ENCODE measurements at regions not wholly inside any gene's neighbourhood (a gene's known extent, or its start where the extent isn't known, plus 50 kb on each side); places are given as distances from the start of the nearest gene placed in this dataset.

DNA sequence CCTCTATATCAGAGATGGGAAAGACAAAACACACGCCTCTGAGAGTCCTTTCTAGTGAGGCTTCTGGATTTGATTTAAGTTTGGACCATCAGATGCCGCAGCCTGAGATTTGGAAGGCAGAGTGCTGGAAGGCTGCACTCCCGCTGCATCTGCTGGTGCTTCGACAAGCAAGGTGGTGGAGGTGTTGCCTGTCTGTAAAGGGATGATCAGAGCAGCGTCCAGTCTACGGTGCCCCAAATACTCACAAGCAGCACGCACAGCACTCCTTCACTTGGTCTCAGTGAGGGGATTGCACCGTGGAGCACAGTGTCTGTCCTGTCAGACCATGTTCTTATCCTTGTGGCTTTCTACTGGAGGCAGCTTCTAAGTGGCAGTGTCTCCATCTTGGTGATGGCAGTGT, 221.4 kb downstream of the GADD45G start:
- TF ChIP-seq YY1 (IDR thresholded peaks at IDR 0.05; ENCODE audit: low read depth) (no peak), RAD21 (IDR thresholded peaks at IDR 0.05; ENCODE audit: low read depth) (no peak), EP300 (IDR thresholded peaks at IDR 0.05; ENCODE audit: borderline replicate concordance) (no peak)
- TF ChIP-seq, protein P1, sequence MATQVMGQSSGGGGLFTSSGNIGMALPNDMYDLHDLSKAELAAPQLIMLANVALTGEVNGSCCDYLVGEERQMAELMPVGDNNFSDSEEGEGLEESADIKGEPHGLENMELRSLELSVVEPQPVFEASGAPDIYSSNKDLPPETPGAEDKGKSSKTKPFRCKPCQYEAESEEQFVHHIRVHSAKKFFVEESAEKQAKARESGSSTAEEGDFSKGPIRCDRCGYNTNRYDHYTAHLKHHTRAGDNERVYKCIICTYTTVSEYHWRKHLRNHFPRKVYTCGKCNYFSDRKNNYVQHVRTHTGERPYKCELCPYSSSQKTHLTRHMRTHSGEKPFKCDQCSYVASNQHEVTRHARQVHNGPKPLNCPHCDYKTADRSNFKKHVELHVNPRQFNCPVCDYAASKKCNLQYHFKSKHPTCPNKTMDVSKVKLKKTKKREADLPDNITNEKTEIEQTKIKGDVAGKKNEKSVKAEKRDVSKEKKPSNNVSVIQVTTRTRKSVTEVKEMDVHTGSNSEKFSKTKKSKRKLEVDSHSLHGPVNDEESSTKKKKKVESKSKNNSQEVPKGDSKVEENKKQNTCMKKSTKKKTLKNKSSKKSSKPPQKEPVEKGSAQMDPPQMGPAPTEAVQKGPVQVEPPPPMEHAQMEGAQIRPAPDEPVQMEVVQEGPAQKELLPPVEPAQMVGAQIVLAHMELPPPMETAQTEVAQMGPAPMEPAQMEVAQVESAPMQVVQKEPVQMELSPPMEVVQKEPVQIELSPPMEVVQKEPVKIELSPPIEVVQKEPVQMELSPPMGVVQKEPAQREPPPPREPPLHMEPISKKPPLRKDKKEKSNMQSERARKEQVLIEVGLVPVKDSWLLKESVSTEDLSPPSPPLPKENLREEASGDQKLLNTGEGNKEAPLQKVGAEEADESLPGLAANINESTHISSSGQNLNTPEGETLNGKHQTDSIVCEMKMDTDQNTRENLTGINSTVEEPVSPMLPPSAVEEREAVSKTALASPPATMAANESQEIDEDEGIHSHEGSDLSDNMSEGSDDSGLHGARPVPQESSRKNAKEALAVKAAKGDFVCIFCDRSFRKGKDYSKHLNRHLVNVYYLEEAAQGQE (IDR thresholded peaks at IDR 0.05; ENCODE audit: low read depth) = no peak
